ENCODE measurements at regions not wholly inside any gene's neighbourhood (a gene's known extent, or its start where the extent isn't known, plus 50 kb on each side); places are given as distances from the start of the nearest gene placed in this dataset.
"Not testable (repeated sequence)": the region's sequence is repeated elsewhere in the genome, so short reads cannot be mapped to it uniquely, and the experiment has no call there.

- H3K9me3 ChIP-seq (ENCODE audit: control insufficient read depth in 2 of 2, insufficient read depth in 1 of 2, low read depth in 1 of 2, low read length in 1 of 2), result no peaks in the 10 kb centered on the region
- H3K27ac ChIP-seq (ENCODE audit: low read depth in 2 of 2, low read length in 1 of 2), result no peak overlapping the region
- no peaks in the 10 kb centered on the region for H3K27me3 ChIP-seq (ENCODE audit: control insufficient read depth in 1 of 2, insufficient read depth in 2 of 2, low read length in 2 of 2)
- no peaks in the 10 kb centered on the region for H3K4me1 ChIP-seq (ENCODE audit: control insufficient read depth in 2 of 2, insufficient read depth in 2 of 2, low read length in 1 of 2)
- WGBS, 2 donors, result 29 to 45% methylated on average over 1 of the region's 1 CpG
- no peak overlapping the region for H3K4me3 ChIP-seq (ENCODE audit: low read depth in 1 of 2, low read length in 2 of 2)
- no peaks in the 10 kb centered on the region for H3K36me3 ChIP-seq (ENCODE audit: control insufficient read depth in 2 of 2, insufficient read depth in 2 of 2, low read length in 1 of 2)
These were observed 67.1 kb upstream of the GAS1 start for GRCh38 chr9:87014436-87014835.

DNA sequence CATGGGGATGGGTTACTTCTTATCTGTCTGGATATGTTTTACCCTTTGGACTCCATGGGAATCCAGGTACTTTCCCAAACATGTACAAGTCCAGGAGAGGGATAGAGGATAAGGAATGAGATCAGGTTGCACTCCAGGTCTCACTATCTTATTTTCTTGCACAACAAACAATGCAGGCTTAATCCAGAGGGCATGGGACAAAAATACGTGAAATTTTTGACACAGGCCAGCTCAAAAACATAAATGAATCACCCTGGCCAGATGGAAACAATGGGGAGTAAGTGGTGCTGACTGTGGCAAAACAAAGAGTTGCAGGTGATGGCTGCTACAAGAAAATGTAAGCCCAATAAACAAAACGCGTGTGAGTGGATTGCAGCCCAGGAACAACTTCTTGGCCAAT lies 69.4 kb upstream of the GAS1 start:
- Histone ChIP-seq H3K4me1 (ENCODE audit: control insufficient read depth in 2 of 2, insufficient read depth in 2 of 2, low read length in 1 of 2) (no peaks in the 10 kb centered on the region), H3K27me3 (ENCODE audit: control insufficient read depth in 1 of 2, insufficient read depth in 2 of 2, low read length in 2 of 2) (no peaks in the 10 kb centered on the region), H3K4me3 (ENCODE audit: low read depth in 1 of 2, low read length in 2 of 2) (no peak overlapping the region), H3K27ac (ENCODE audit: low read depth in 2 of 2, low read length in 1 of 2) (no peak overlapping the region), H3K9me3 (ENCODE audit: control insufficient read depth in 2 of 2, insufficient read depth in 1 of 2, low read depth in 1 of 2, low read length in 1 of 2) (no peaks in the 10 kb centered on the region), H3K36me3 (ENCODE audit: control insufficient read depth in 2 of 2, insufficient read depth in 2 of 2, low read length in 1 of 2) (no peaks in the 10 kb centered on the region)
- 79% methylated on average over 3 of the region's 3 CpGs for WGBS, 2 donors

- H3K36me3 ChIP-seq (ENCODE audit: control insufficient read depth in 2 of 2, insufficient read depth in 2 of 2, low read length in 1 of 2), result no peaks in the 10 kb centered on the region
- H3K27ac ChIP-seq (ENCODE audit: low read depth in 2 of 2, low read length in 1 of 2), result no peak overlapping the region
- no peak overlapping the region for H3K4me3 ChIP-seq (ENCODE audit: low read depth in 1 of 2, low read length in 2 of 2)
- WGBS, 2 donors, result 74 to 75% methylated on average over 4 of the region's 4 CpGs
- H3K4me1 ChIP-seq (ENCODE audit: control insufficient read depth in 2 of 2, insufficient read depth in 2 of 2, low read length in 1 of 2), result no peaks in the 10 kb centered on the region
- no peaks in the 10 kb centered on the region for H3K27me3 ChIP-seq (ENCODE audit: control insufficient read depth in 1 of 2, insufficient read depth in 2 of 2, low read length in 2 of 2)
- no peaks in the 10 kb centered on the region for H3K9me3 ChIP-seq (ENCODE audit: control insufficient read depth in 2 of 2, insufficient read depth in 1 of 2, low read depth in 1 of 2, low read length in 1 of 2)
These were observed 73.1 kb upstream of the GAS1 start for GRCh38 chr9:87020169-87020950.

DNA sequence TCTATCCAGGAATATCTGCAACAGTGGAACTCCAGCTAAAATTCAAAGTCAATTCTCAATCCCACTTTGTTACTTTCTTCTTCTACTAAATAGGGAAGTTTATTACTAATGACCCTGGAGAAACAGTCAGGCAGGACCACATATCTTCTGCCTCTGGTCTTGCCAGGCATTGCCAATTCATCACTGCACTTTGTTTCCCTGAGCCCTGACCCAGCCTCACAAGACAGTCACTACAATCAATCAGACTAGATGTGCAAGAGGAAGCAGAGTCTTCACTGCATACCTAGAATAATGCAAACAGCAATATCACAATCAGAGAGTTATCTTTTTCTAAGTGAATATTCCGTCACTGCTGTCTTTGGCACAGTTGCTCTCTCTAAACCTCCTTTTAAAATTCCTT lies 74.9 kb upstream of the GAS1 start:
- H3K4me1 ChIP-seq (ENCODE audit: control insufficient read depth in 2 of 2, insufficient read depth in 2 of 2, low read length in 1 of 2), result no peaks in the 10 kb centered on the region
- no peak overlapping the region for H3K4me3 ChIP-seq (ENCODE audit: low read depth in 1 of 2, low read length in 2 of 2)
- no peaks in the 10 kb centered on the region for H3K9me3 ChIP-seq (ENCODE audit: control insufficient read depth in 2 of 2, insufficient read depth in 1 of 2, low read depth in 1 of 2, low read length in 1 of 2)
- H3K36me3 ChIP-seq (ENCODE audit: control insufficient read depth in 2 of 2, insufficient read depth in 2 of 2, low read length in 1 of 2), result no peaks in the 10 kb centered on the region
- H3K27me3 ChIP-seq (ENCODE audit: control insufficient read depth in 1 of 2, insufficient read depth in 2 of 2, low read length in 2 of 2), result no peaks in the 10 kb centered on the region
- H3K27ac ChIP-seq (ENCODE audit: low read depth in 2 of 2, low read length in 1 of 2), result no peak overlapping the region
- WGBS, 2 donors, result 83 to 84% methylated on average over 1 of the region's 1 CpG

- H3K4me1 ChIP-seq (ENCODE audit: control insufficient read depth in 2 of 2, insufficient read depth in 2 of 2, low read length in 1 of 2), result no peaks in the 10 kb centered on the region
- H3K27me3 ChIP-seq (ENCODE audit: control insufficient read depth in 1 of 2, insufficient read depth in 2 of 2, low read length in 2 of 2), result no peaks in the 10 kb centered on the region
- no peak overlapping the region for H3K27ac ChIP-seq (ENCODE audit: low read depth in 2 of 2, low read length in 1 of 2)
These were observed 78.9 kb upstream of the GAS1 start for GRCh38 chr9:87026204-87026603.

GRCh38 chr9:87028836-87029235 lies 81.5 kb upstream of the GAS1 start:
- not testable (repeated sequence) for H3K27ac ChIP-seq (ENCODE audit: low read depth in 2 of 2, low read length in 1 of 2); H3K4me1 ChIP-seq (ENCODE audit: control insufficient read depth in 2 of 2, insufficient read depth in 2 of 2, low read length in 1 of 2); H3K27me3 ChIP-seq (ENCODE audit: control insufficient read depth in 1 of 2, insufficient read depth in 2 of 2, low read length in 2 of 2); H3K9me3 ChIP-seq (ENCODE audit: control insufficient read depth in 2 of 2, insufficient read depth in 1 of 2, low read depth in 1 of 2, low read length in 1 of 2); H3K36me3 ChIP-seq (ENCODE audit: control insufficient read depth in 2 of 2, insufficient read depth in 2 of 2, low read length in 1 of 2); H3K4me3 ChIP-seq (ENCODE audit: low read depth in 1 of 2, low read length in 2 of 2)
- WGBS, 2 donors, result 76 to 87% methylated on average over 3 of the region's 4 CpGs

More at GRCh38 chr9:87026204-87026603, 78.9 kb upstream of the GAS1 start:
- Histone ChIP-seq H3K4me3 (ENCODE audit: low read depth in 1 of 2, low read length in 2 of 2) (no peak overlapping the region), H3K36me3 (ENCODE audit: control insufficient read depth in 2 of 2, insufficient read depth in 2 of 2, low read length in 1 of 2) (no peaks in the 10 kb centered on the region), H3K9me3 (ENCODE audit: control insufficient read depth in 2 of 2, insufficient read depth in 1 of 2, low read depth in 1 of 2, low read length in 1 of 2) (no peaks in the 10 kb centered on the region)

GRCh38 chr9:87029905-87030304 lies 82.6 kb upstream of the GAS1 start:
- Histone ChIP-seq H3K4me1 (ENCODE audit: control insufficient read depth in 2 of 2, insufficient read depth in 2 of 2, low read length in 1 of 2) (peaks cover 2% of the 10 kb centered on the region in 2 donors), H3K9me3 (ENCODE audit: control insufficient read depth in 2 of 2, insufficient read depth in 1 of 2, low read depth in 1 of 2, low read length in 1 of 2) (no peaks in the 10 kb centered on the region), H3K36me3 (ENCODE audit: control insufficient read depth in 2 of 2, insufficient read depth in 2 of 2, low read length in 1 of 2) (no peaks in the 10 kb centered on the region), H3K4me3 (ENCODE audit: low read depth in 1 of 2, low read length in 2 of 2) (no peak overlapping the region), H3K27me3 (ENCODE audit: control insufficient read depth in 1 of 2, insufficient read depth in 2 of 2, low read length in 2 of 2) (no peaks in the 10 kb centered on the region), H3K27ac (ENCODE audit: low read depth in 2 of 2, low read length in 1 of 2) (no peak overlapping the region)
- 78% methylated on average over 1 of the region's 1 CpG for WGBS, 2 donors

DNA sequence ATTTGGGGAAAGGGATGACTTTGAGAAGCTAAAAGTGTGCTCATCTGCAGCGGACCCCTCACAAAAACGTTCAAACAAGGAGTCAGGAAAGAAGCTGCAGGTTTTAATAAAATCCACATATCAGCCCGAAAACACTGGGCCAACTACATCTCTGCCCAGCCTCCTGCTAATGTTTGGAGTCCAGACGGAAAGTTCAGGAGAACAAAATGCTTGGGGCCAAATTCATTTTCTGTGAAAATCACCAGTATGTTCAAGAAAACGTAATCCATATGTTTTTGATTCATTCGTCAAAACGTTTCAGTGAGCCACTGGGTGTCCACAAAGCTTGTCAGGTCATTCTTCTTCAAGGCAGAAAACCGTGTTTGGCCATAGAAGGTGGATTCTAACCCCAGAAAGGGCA lies 87.5 kb upstream of the GAS1 start:
- no peaks in the 10 kb centered on the region for H3K36me3 ChIP-seq (ENCODE audit: control insufficient read depth in 2 of 2, insufficient read depth in 2 of 2, low read length in 1 of 2)
- WGBS, 2 donors, result 73% methylated on average over 8 of the region's 8 CpGs
- no peak overlapping the region for H3K4me3 ChIP-seq (ENCODE audit: low read depth in 1 of 2, low read length in 2 of 2)
- no peak overlapping the region for H3K27ac ChIP-seq (ENCODE audit: low read depth in 2 of 2, low read length in 1 of 2)
- H3K27me3 ChIP-seq (ENCODE audit: control insufficient read depth in 1 of 2, insufficient read depth in 2 of 2, low read length in 2 of 2), result no peaks in the 10 kb centered on the region
- peaks cover 2% of the 10 kb centered on the region in 2 donors for H3K4me1 ChIP-seq (ENCODE audit: control insufficient read depth in 2 of 2, insufficient read depth in 2 of 2, low read length in 1 of 2)
- no peaks in the 10 kb centered on the region for H3K9me3 ChIP-seq (ENCODE audit: control insufficient read depth in 2 of 2, insufficient read depth in 1 of 2, low read depth in 1 of 2, low read length in 1 of 2)

DNA sequence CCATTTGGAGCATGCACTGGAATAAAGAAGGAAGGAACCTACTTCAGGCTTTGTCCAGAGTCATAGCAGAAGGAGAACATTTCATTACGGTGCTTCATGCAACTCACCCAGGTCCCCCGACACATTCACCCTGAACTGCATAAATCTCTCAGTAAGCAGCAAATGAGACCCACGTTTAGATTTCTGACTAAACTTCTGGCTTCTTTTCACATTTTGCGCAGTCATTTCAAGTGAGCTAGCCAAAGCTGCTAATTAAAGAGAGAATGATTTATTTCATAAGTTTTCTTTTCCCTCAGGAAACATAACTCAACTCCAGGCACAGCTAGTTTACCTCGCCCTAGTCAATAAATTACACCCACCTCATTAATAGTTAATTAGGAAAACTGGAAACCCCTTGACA lies 88.6 kb upstream of the GAS1 start:
- peaks cover 2% of the 10 kb centered on the region in 2 donors for H3K4me1 ChIP-seq (ENCODE audit: control insufficient read depth in 2 of 2, insufficient read depth in 2 of 2, low read length in 1 of 2)
- H3K4me3 ChIP-seq (ENCODE audit: low read depth in 1 of 2, low read length in 2 of 2), result no peak overlapping the region
- H3K9me3 ChIP-seq (ENCODE audit: control insufficient read depth in 2 of 2, insufficient read depth in 1 of 2, low read depth in 1 of 2, low read length in 1 of 2), result peaks cover 0 to 3% of the 10 kb centered on the region in 2 donors
- H3K27me3 ChIP-seq (ENCODE audit: control insufficient read depth in 1 of 2, insufficient read depth in 2 of 2, low read length in 2 of 2), result no peaks in the 10 kb centered on the region
- no peak overlapping the region for H3K27ac ChIP-seq (ENCODE audit: low read depth in 2 of 2, low read length in 1 of 2)
- no peaks in the 10 kb centered on the region for H3K36me3 ChIP-seq (ENCODE audit: control insufficient read depth in 2 of 2, insufficient read depth in 2 of 2, low read length in 1 of 2)
- WGBS, 2 donors, result 31 to 50% methylated on average over 5 of the region's 5 CpGs

DNA sequence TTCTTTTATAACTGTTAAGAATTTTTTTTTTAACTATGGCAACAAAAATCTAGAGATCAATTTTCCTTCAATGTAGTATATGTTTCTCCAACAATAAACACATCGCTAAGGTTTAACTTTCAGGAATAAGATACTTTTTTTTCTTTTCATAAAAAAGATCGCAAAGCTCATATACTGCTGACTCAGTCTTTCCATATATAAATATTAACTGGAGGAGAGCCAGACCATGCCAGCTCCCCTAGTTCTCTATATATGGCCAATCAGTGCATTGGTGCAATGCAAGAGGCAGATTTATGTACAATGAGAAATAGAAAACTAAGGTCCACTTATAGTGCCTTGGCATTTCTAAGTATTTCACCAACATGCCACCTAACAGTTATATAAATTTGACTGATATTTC lies 89.2 kb upstream of the GAS1 start:
- Histone ChIP-seq H3K9me3 (ENCODE audit: control insufficient read depth in 2 of 2, insufficient read depth in 1 of 2, low read depth in 1 of 2, low read length in 1 of 2) (peaks cover 0 to 3% of the 10 kb centered on the region in 2 donors), H3K4me3 (ENCODE audit: low read depth in 1 of 2, low read length in 2 of 2) (no peak overlapping the region), H3K27me3 (ENCODE audit: control insufficient read depth in 1 of 2, insufficient read depth in 2 of 2, low read length in 2 of 2) (no peaks in the 10 kb centered on the region), H3K36me3 (ENCODE audit: control insufficient read depth in 2 of 2, insufficient read depth in 2 of 2, low read length in 1 of 2) (no peaks in the 10 kb centered on the region), H3K27ac (ENCODE audit: low read depth in 2 of 2, low read length in 1 of 2) (no peak overlapping the region), H3K4me1 (ENCODE audit: control insufficient read depth in 2 of 2, insufficient read depth in 2 of 2, low read length in 1 of 2) (peaks cover 2% of the 10 kb centered on the region in 2 donors)
- 75 to 84% methylated on average over 2 of the region's 2 CpGs for WGBS, 2 donors
